ENCODE measurements at regions not wholly inside any gene's neighbourhood (a gene's known extent, or its start where the extent isn't known, plus 50 kb on each side); places are given as distances from the start of the nearest gene placed in this dataset.

- no peaks in the 10 kb centered on the region for H3K4me1 ChIP-seq
- no peak overlapping the region for H3K27ac ChIP-seq
- no peak for DNase-seq
- H3K36me3 ChIP-seq = no peaks in the 10 kb centered on the region
- H3K27me3 ChIP-seq = no peaks in the 10 kb centered on the region
- intact Hi-C loops (cut with DNase I; ENCODE audit: low total_unique reads) = no loop called here
- TF ChIP-seq POLR2A (IDR thresholded peaks at IDR 0.05) = no peak
- no peak for TF ChIP-seq CTCF (IDR thresholded peaks at IDR 0.05)
- H3K4me3 ChIP-seq = no peak overlapping the region
- H3K9me3 ChIP-seq = no peaks in the 10 kb centered on the region
These were observed 853.7 kb downstream of the TAF11L14 start for GRCh38 chr5:18487928-18488480.

- Histone ChIP-seq H3K27ac (no peak overlapping the region), H3K4me1 (no peaks in the 10 kb centered on the region), H3K36me3 (no peaks in the 10 kb centered on the region), H3K4me3 (no peak overlapping the region), H3K27me3 (no peaks in the 10 kb centered on the region), H3K9me3 (no peaks in the 10 kb centered on the region)
- DNase-seq = no peak
- intact Hi-C loops (cut with DNase I; ENCODE audit: low total_unique reads) = no loop called here
- no peak for TF ChIP-seq POLR2A (IDR thresholded peaks at IDR 0.05)
- no peak for TF ChIP-seq CTCF (IDR thresholded peaks at IDR 0.05)
These were observed 855.4 kb downstream of the TAF11L14 start for GRCh38 chr5:18489703-18490102.

GRCh38 chr5:18491349-18491748, 857.1 kb downstream of the TAF11L14 start:
- intact Hi-C loops (cut with DNase I; ENCODE audit: low total_unique reads) = no loop called here

GRCh38 chr5:18495157-18495556, 860.9 kb downstream of the TAF11L14 start:
- no peak for DNase-seq
- no peaks in the 10 kb centered on the region for H3K9me3 ChIP-seq
- no peak for TF ChIP-seq POLR2A (IDR thresholded peaks at IDR 0.05)
- TF ChIP-seq CTCF (IDR thresholded peaks at IDR 0.05) = no peak
- no peaks in the 10 kb centered on the region for H3K36me3 ChIP-seq
- intact Hi-C loops (cut with DNase I; ENCODE audit: low total_unique reads) = no loop called here
- no peak overlapping the region for H3K4me3 ChIP-seq
- no peak overlapping the region for H3K27ac ChIP-seq
- H3K27me3 ChIP-seq = no peaks in the 10 kb centered on the region
- no peaks in the 10 kb centered on the region for H3K4me1 ChIP-seq

More at GRCh38 chr5:18491349-18491748, 857.1 kb downstream of the TAF11L14 start:
- Histone ChIP-seq H3K4me3 (no peak overlapping the region), H3K27ac (no peak overlapping the region), H3K9me3 (no peaks in the 10 kb centered on the region), H3K36me3 (no peaks in the 10 kb centered on the region), H3K4me1 (no peaks in the 10 kb centered on the region), H3K27me3 (no peaks in the 10 kb centered on the region)
- no peak for DNase-seq
- TF ChIP-seq CTCF (IDR thresholded peaks at IDR 0.05) (no peak), POLR2A (IDR thresholded peaks at IDR 0.05) (no peak)

- H3K4me1 ChIP-seq = no peaks in the 10 kb centered on the region
- H3K9me3 ChIP-seq = no peaks in the 10 kb centered on the region
- H3K27me3 ChIP-seq = no peaks in the 10 kb centered on the region
- intact Hi-C loops (cut with DNase I; ENCODE audit: low total_unique reads) = no loop called here
- no peak overlapping the region for H3K27ac ChIP-seq
- no peak overlapping the region for H3K4me3 ChIP-seq
- no peaks in the 10 kb centered on the region for H3K36me3 ChIP-seq
- DNase-seq = no peak
- TF ChIP-seq POLR2A (IDR thresholded peaks at IDR 0.05) (no peak), CTCF (IDR thresholded peaks at IDR 0.05) (no peak)
These were observed 861.8 kb downstream of the TAF11L14 start for GRCh38 chr5:18496041-18496440.

All from uterus (tissue), 3 donors.